ENCODE measurements at regions not wholly inside any gene's neighbourhood (a gene's known extent, or its start where the extent isn't known, plus 50 kb on each side); places are given as distances from the start of the nearest gene placed in this dataset.

DNA sequence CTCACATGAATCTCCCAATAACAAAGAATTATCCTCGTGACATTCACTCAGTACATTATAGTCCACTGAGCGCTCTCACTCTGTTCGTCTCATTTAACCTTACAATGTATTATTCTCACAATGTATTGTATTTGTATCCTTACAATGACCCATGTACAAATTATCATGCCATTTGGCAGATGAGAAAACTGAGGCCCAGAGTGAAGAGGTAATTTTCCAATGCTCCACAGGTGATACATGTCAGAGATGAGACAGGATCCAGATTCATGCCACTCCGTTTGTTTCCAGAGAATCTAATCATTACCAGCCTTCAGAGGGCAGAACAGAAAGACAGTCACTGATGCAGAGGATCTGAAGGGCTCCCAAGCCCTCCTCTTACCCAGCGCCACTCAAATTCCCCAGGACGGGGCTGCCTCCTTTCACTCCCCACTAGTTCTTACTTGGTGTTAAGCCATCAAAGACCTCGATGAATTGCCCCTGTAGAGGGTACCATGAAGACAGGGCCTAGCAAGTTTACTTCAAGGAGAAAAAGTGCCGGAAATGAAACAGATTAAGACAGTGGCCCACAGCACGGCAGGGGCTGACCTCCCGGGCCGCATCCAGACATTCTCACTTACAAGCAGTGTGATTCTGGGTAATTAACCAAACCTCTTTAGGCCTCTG, 98.4 kb upstream of the MBOAT2 start:
- TF ChIP-seq ZFP3 (CRISPR knock-in tag; IDR thresholded peaks at IDR 0.05), result no peak
- TF ChIP-seq ESRRG (CRISPR knock-in tag; IDR thresholded peaks at IDR 0.05), result no peak
- no peak for TF ChIP-seq ZFP30 (CRISPR knock-in tag; IDR thresholded peaks at IDR 0.05)
- no peak for TF ChIP-seq CSRNP3 (CRISPR knock-in tag; IDR thresholded peaks at IDR 0.05)
- TF ChIP-seq CSDC2 (CRISPR knock-in tag; IDR thresholded peaks at IDR 0.05), result no peak
- TF ChIP-seq SNAI2 (CRISPR knock-in tag; IDR thresholded peaks at IDR 0.05), result no peak
- TF ChIP-seq, protein P1, sequence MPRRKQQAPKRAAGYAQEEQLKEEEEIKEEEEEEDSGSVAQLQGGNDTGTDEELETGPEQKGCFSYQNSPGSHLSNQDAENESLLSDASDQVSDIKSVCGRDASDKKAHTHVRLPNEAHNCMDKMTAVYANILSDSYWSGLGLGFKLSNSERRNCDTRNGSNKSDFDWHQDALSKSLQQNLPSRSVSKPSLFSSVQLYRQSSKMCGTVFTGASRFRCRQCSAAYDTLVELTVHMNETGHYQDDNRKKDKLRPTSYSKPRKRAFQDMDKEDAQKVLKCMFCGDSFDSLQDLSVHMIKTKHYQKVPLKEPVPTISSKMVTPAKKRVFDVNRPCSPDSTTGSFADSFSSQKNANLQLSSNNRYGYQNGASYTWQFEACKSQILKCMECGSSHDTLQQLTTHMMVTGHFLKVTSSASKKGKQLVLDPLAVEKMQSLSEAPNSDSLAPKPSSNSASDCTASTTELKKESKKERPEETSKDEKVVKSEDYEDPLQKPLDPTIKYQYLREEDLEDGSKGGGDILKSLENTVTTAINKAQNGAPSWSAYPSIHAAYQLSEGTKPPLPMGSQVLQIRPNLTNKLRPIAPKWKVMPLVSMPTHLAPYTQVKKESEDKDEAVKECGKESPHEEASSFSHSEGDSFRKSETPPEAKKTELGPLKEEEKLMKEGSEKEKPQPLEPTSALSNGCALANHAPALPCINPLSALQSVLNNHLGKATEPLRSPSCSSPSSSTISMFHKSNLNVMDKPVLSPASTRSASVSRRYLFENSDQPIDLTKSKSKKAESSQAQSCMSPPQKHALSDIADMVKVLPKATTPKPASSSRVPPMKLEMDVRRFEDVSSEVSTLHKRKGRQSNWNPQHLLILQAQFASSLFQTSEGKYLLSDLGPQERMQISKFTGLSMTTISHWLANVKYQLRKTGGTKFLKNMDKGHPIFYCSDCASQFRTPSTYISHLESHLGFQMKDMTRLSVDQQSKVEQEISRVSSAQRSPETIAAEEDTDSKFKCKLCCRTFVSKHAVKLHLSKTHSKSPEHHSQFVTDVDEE (CRISPR knock-in tag; IDR thresholded peaks at IDR 0.05), result no peak
- TF ChIP-seq RARB (CRISPR knock-in tag; IDR thresholded peaks at IDR 0.05), result no peak
- TF ChIP-seq TCF4 (CRISPR knock-in tag; IDR thresholded peaks at IDR 0.05; ENCODE audit: borderline replicate concordance), result no peak
- no peak for TF ChIP-seq ZNF565 (CRISPR knock-in tag; conservative IDR thresholded peaks at IDR 0.05; ENCODE audit: low read depth)
- TF ChIP-seq PATZ1 (CRISPR knock-in tag; IDR thresholded peaks at IDR 0.05; ENCODE audit: borderline replicate concordance), result no peak
- TF ChIP-seq, protein P2, sequence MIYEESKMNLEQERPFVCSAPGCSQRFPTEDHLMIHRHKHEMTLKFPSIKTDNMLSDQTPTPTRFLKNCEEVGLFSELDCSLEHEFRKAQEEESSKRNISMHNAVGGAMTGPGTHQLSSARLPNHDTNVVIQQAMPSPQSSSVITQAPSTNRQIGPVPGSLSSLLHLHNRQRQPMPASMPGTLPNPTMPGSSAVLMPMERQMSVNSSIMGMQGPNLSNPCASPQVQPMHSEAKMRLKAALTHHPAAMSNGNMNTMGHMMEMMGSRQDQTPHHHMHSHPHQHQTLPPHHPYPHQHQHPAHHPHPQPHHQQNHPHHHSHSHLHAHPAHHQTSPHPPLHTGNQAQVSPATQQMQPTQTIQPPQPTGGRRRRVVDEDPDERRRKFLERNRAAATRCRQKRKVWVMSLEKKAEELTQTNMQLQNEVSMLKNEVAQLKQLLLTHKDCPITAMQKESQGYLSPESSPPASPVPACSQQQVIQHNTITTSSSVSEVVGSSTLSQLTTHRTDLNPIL (CRISPR knock-in tag; IDR thresholded peaks at IDR 0.05; ENCODE audit: low read depth), result no peak
- no peak for TF ChIP-seq ISL1 (CRISPR knock-in tag; IDR thresholded peaks at IDR 0.05)
